HEK293 (cell line): ENCODE measurements at regions not wholly inside any gene's neighbourhood (a gene's known extent, or its start where the extent isn't known, plus 50 kb on each side); places are given as distances from the start of the nearest gene placed in this dataset.

Source experiments
- BCL11B ChIP-seq: fragments of 450-650 bp; formaldehyde crosslinking; IDR thresholded peaks from 2 replicates; pipeline ENCODE4 v1.5.1; 2016; ENCODE audit warnings: low read depth, missing biosample characterization, missing genetic modification characterization
- GLIS2 ChIP-seq: fragments of 450-650 bp; formaldehyde crosslinking; IDR thresholded peaks from 2 replicates; pipeline ENCODE4 v1.5.1; 2016; ENCODE audit warnings: missing biosample characterization, missing genetic modification characterization
- ZNF391 ChIP-seq: fragments of 450-650 bp; formaldehyde crosslinking; IDR thresholded peaks from 2 replicates; pipeline ENCODE4 v1.5.1; 2016; ENCODE audit warnings: low read depth, missing biosample characterization, missing genetic modification characterization, borderline replicate concordance
- ZNF398 ChIP-seq: fragments of 450-650 bp; formaldehyde crosslinking; IDR thresholded peaks from 2 replicates; pipeline ENCODE4 v1.5.1; 2017; ENCODE audit warnings: missing biosample characterization, missing genetic modification characterization
- TF ChIP-seq, protein P1 (sequence below): fragments of 450-650 bp; formaldehyde crosslinking; IDR thresholded peaks from 2 replicates; pipeline ENCODE4 v1.5.1; 2016; ENCODE audit warnings: missing biosample characterization, missing genetic modification characterization
- TF ChIP-seq, protein P2 (sequence below): sonication (generic); formaldehyde crosslinking; IDR thresholded peaks from 2 replicates; pipeline ENCODE4 v1.8.1; 2022; ENCODE audit warnings: mild to moderate bottlenecking, moderate library complexity, missing genetic modification reagents

GRCh38 chr20:48531505-48531904 lies 296.3 kb downstream of the PREX1 start:
- TF ChIP-seq, protein P1, sequence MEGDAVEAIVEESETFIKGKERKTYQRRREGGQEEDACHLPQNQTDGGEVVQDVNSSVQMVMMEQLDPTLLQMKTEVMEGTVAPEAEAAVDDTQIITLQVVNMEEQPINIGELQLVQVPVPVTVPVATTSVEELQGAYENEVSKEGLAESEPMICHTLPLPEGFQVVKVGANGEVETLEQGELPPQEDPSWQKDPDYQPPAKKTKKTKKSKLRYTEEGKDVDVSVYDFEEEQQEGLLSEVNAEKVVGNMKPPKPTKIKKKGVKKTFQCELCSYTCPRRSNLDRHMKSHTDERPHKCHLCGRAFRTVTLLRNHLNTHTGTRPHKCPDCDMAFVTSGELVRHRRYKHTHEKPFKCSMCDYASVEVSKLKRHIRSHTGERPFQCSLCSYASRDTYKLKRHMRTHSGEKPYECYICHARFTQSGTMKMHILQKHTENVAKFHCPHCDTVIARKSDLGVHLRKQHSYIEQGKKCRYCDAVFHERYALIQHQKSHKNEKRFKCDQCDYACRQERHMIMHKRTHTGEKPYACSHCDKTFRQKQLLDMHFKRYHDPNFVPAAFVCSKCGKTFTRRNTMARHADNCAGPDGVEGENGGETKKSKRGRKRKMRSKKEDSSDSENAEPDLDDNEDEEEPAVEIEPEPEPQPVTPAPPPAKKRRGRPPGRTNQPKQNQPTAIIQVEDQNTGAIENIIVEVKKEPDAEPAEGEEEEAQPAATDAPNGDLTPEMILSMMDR (tag by site-specific recombination) = no peak
- TF ChIP-seq ZNF391 (tag by site-specific recombination) (no peak), ZNF398 (tag by site-specific recombination) (no peak), GLIS2 (tag by site-specific recombination) (no peak), BCL11B (tag by site-specific recombination) (no peak)
- TF ChIP-seq, protein P2, sequence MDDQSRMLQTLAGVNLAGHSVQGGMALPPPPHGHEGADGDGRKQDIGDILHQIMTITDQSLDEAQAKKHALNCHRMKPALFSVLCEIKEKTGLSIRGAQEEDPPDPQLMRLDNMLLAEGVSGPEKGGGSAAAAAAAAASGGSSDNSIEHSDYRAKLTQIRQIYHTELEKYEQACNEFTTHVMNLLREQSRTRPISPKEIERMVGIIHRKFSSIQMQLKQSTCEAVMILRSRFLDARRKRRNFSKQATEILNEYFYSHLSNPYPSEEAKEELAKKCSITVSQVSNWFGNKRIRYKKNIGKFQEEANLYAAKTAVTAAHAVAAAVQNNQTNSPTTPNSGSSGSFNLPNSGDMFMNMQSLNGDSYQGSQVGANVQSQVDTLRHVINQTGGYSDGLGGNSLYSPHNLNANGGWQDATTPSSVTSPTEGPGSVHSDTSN (CRISPR knock-in tag) = no peak
